Calu3 (cell line): ENCODE measurements at regions not wholly inside any gene's neighbourhood (a gene's known extent, or its start where the extent isn't known, plus 50 kb on each side); places are given as distances from the start of the nearest gene placed in this dataset.
"Not testable (repeated sequence)": the region's sequence is repeated elsewhere in the genome, so short reads cannot be mapped to it uniquely, and the experiment has no call there.

Experiments used
- BruUV-seq: library from RNA; stranded (reverse); fragments of 400-500 nt; replicated peaks from 2 replicates; lab custom pipeline; 2021; lab: Mats Ljungman, UMichigan
- CTCF ChIA-PET: fragments of 300-600 bp; sonication (Branson Sonifier 250); formaldehyde crosslinking; loops from one replicate; lab custom pipeline; 2022; ENCODE audit warnings: antibody characterized with exemption; lab: Charles Lee
- DNase-seq: peaks from one replicate; pipeline ENCODE4 v3.0.0; 2022
- H3K27ac Mint-ChIP-seq: one replicate; pipeline ENCODE4 v1.8.0; 2022; ENCODE audit warnings: mixed read lengths; ENCODE audit not compliant: unreplicated experiment
- H3K27me3 Mint-ChIP-seq: one replicate; pipeline ENCODE4 v1.8.0; 2022; ENCODE audit warnings: mixed read lengths; ENCODE audit not compliant: unreplicated experiment
- H3K36me3 Mint-ChIP-seq: one replicate; pipeline ENCODE4 v1.8.0; 2022; ENCODE audit warnings: mild to moderate bottlenecking, moderate library complexity, mixed read lengths; ENCODE audit not compliant: insufficient read depth, unreplicated experiment
- H3K4me1 Mint-ChIP-seq: one replicate; pipeline ENCODE4 v1.8.0; 2022; ENCODE audit warnings: mild to moderate bottlenecking, low read depth, mixed read lengths; ENCODE audit not compliant: unreplicated experiment
- H3K4me3 Mint-ChIP-seq: one replicate; pipeline ENCODE4 v1.8.0; 2022; ENCODE audit warnings: mild to moderate bottlenecking, low read depth, moderate library complexity, mixed read lengths; ENCODE audit not compliant: unreplicated experiment
- H3K9me3 Mint-ChIP-seq: one replicate; pipeline ENCODE4 v1.8.0; 2022; ENCODE audit warnings: low read depth, mixed read lengths; ENCODE audit not compliant: unreplicated experiment
- intact Hi-C: fragments of 100-400 bp; cut with micrococcal nuclease; formaldehyde crosslinking; loops from one replicate; pipeline ENCODE4 v1.10.0; 2022; ENCODE audit not compliant: unreplicated experiment
- TF ChIP-seq, protein P1 (sequence below): fragments of 200-600 bp; IDR thresholded peaks from one replicate; pipeline ENCODE4 v1.8.0; 2022; ENCODE audit warnings: antibody characterized with exemption; ENCODE audit not compliant: unreplicated experiment

DNA sequence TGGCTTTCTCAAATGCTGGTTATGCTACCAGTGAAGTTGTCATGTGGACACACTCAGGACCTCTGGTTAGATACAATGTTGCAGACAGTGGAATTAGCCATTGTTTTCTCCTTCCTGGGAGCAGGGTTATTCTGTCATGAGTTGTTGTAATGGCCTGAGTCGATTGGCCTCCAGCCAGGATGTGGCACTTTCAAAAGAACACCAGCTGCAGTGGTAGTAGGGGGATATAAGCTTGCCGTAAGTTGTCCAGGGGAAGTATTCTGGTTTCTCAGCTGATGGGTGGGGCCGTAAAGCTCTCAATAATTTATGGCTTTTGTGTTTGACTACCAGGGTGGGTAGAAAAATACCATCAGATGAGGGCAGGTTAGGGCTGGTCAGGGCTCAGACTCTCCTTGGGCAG, 697.5 kb upstream of the GNPDA2 start:
- intact Hi-C loops, result no loop called here
- CTCF ChIA-PET, result no interaction called here
- DNase-seq, result no peak
- Mint-ChIP-seq H3K27ac (no peak overlapping the region), H3K4me3 (no peak overlapping the region), H3K9me3 (peaks cover 3% of the 10 kb centered on the region), H3K36me3 (no peaks in the 10 kb centered on the region), H3K27me3 (no peaks in the 10 kb centered on the region), H3K4me1 (no peaks in the 10 kb centered on the region)
- BruUV-seq, result no TSS peak
- TF ChIP-seq, protein P1, sequence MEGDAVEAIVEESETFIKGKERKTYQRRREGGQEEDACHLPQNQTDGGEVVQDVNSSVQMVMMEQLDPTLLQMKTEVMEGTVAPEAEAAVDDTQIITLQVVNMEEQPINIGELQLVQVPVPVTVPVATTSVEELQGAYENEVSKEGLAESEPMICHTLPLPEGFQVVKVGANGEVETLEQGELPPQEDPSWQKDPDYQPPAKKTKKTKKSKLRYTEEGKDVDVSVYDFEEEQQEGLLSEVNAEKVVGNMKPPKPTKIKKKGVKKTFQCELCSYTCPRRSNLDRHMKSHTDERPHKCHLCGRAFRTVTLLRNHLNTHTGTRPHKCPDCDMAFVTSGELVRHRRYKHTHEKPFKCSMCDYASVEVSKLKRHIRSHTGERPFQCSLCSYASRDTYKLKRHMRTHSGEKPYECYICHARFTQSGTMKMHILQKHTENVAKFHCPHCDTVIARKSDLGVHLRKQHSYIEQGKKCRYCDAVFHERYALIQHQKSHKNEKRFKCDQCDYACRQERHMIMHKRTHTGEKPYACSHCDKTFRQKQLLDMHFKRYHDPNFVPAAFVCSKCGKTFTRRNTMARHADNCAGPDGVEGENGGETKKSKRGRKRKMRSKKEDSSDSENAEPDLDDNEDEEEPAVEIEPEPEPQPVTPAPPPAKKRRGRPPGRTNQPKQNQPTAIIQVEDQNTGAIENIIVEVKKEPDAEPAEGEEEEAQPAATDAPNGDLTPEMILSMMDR, result no peak

DNA sequence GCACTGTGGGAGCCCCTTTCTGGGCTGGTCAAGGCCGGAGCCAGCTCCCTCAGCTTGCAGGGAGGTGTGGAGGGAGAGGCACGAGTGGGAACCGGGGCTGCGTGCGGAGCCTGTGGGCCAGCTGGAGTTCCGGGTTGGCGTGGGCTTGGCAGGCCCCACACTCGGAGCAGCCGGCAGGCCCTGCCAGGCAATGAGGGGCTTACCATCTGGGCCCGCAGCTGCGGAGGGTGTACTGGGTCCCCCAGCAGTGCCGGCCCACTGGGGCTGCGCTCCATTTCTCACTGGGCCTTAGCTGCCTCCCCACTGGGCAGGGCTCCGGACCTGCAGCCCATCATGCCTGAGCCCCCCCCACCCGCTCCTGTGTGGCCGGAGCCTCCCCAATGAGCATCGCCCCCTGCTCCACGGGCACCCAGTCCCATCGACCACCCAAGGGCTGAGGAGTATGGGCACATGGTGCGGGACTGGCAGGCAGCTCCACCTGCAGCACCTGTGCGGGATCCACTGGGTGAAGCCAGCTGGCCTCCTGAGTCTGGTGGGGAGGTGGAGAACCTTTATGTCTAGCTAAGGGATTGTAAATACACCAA, 693.8 kb upstream of the GNPDA2 start:
- CTCF ChIA-PET, H3K4me1 Mint-ChIP-seq, H3K4me3 Mint-ChIP-seq, H3K36me3 Mint-ChIP-seq, H3K9me3 Mint-ChIP-seq, H3K27me3 Mint-ChIP-seq, BruUV-seq, DNase-seq, intact Hi-C loops, H3K27ac Mint-ChIP-seq: not testable (repeated sequence)

GRCh38 chr4:45410701-45411210, 684.4 kb upstream of the GNPDA2 start:
- Mint-ChIP-seq H3K36me3 (no peaks in the 10 kb centered on the region), H3K4me1 (no peaks in the 10 kb centered on the region), H3K27me3 (no peaks in the 10 kb centered on the region), H3K27ac (no peak overlapping the region), H3K4me3 (no peak overlapping the region), H3K9me3 (no peaks in the 10 kb centered on the region)
- DNase-seq, result no peak
- no TSS peak for BruUV-seq
- TF ChIP-seq, protein P1, result no peak
- CTCF ChIA-PET, result no interaction called here
- intact Hi-C loops, result no loop called here

- intact Hi-C loops, result no loop called here
- TF ChIP-seq, protein P1, result no peak
- CTCF ChIA-PET, result no interaction called here
- H3K4me1 Mint-ChIP-seq, result no peaks in the 10 kb centered on the region
- H3K27me3 Mint-ChIP-seq, result no peaks in the 10 kb centered on the region
- no peaks in the 10 kb centered on the region for H3K9me3 Mint-ChIP-seq
- H3K27ac Mint-ChIP-seq, result no peak overlapping the region
- no peaks in the 10 kb centered on the region for H3K36me3 Mint-ChIP-seq
- no TSS peak for BruUV-seq
- H3K4me3 Mint-ChIP-seq, result no peak overlapping the region
- DNase-seq, result no peak
Measured at GRCh38 chr4:45409536-45409935, 683.2 kb upstream of the GNPDA2 start.

- CTCF ChIA-PET, result no interaction called here
- no peaks in the 10 kb centered on the region for H3K36me3 Mint-ChIP-seq
- H3K27ac Mint-ChIP-seq, result no peak overlapping the region
- DNase-seq, result no peak
- TF ChIP-seq, protein P1, result no peak
- BruUV-seq, result no TSS peak
- H3K4me1 Mint-ChIP-seq, result no peaks in the 10 kb centered on the region
- intact Hi-C loops, result no loop called here
- H3K27me3 Mint-ChIP-seq, result no peaks in the 10 kb centered on the region
- no peak overlapping the region for H3K4me3 Mint-ChIP-seq
- H3K9me3 Mint-ChIP-seq, result no peaks in the 10 kb centered on the region
Measured at GRCh38 chr4:45408996-45409395, 682.6 kb upstream of the GNPDA2 start.
